ENCODE measurements at regions not wholly inside any gene's neighbourhood (a gene's known extent, or its start where the extent isn't known, plus 50 kb on each side); places are given as distances from the start of the nearest gene placed in this dataset.

GRCh38 chr2:13113002-13113401 is 396.3 kb downstream of the TRIB2 start:
- DNase-seq = no peak

DNA sequence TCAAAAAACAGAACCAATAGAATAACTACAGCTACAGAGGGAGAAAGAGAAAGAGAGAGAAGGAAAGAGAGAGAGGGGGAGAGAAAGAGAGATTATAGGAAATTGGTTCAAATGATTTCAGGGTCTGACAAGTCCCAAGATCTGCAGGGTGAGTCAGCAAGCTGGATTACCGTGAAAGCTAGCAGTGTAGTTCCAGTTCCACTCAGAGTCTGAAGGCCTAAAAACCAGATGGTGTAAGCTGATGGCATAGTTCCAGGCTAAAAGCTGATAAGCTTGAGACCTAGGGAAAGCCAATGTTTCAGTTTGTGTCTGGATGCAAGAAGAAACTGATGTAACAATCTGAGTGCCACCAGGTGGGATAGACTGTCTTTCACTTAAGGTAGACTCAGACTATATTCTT is 397.7 kb downstream of the TRIB2 start:
- no peak for DNase-seq

GRCh38 chr2:13115643-13116042 is 398.9 kb downstream of the TRIB2 start:
- no peak for DNase-seq

DNA sequence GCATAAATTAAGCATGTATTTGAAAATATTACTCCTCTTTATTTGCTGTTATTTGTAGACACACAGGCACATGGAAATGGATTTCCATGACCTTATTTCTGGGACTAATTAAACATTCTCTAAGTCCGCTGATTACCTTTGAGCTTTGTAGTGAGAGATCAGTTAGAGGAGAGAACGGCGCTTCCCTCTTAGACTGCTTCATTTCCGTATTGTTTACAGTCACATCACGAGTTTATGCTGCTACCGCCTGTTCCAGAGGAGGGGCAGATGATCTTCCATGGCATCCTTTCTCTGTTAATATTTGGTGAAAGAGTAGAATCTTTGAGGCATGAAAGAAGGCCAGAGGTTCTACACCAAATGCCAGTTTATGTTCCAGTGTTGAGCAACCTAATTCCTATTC is 404.4 kb downstream of the TRIB2 start:
- DNase-seq = no peak

GRCh38 chr2:13128139-13128538 is 411.4 kb downstream of the TRIB2 start:
- DNase-seq = no peak

DNA sequence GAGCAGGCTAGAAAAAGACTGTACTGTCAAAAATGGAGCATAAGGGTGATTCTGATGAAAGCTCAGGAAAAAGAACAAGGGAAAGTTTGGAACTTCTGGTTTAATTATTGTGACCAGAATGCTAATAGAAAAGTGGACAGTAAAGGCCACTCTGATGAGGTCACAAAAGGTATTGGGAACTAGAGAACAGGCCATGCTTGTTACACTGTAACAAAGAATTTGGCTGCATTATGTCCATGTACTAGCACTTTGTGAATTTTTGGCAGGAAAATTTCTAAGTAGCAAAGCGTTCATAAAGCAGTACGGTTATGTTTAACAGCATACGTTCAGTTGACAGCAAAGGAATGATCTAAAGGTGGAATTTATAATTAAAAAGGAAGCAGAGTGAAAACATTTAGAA is 418.6 kb downstream of the TRIB2 start:
- DNase-seq = no peak

DNA sequence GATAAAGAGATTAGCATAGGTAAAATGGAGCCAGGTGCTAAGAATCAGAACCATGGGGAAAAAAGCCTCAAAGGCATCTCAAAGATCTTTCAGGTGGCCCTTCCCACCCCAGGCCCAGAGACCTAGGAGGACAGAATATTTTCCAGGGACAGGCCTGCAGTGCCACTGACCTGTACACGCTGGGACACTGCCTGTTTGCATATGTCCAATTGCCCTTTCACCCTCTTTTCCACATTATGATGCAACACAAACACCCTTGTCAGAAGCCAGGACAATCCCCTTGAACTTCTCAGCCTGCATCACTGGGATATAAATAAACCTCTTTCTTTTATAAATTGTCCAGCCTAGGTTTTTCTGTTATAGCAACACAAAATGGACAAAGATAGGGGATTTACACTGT is 419.1 kb downstream of the TRIB2 start:
- no peak for DNase-seq

DNA sequence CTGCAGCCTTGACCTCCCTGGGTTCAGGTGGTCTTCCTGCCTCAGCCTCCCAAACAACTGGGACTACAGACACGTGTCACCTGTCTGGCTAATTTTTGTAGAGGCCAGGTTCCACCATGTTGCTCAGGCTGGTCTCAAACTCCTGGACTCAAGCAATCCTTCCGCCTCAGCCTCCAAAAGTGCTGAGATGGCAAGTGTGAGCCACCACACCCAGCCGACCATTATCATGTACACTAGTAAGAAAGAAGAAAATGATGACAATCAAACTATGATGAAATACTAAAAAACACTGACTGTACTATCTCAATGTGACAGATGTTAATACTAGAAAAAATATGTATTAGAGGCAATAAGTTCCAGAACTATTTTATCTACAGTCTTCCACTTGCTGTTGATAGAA is 420.9 kb downstream of the TRIB2 start:
- DNase-seq = no peak

DNA sequence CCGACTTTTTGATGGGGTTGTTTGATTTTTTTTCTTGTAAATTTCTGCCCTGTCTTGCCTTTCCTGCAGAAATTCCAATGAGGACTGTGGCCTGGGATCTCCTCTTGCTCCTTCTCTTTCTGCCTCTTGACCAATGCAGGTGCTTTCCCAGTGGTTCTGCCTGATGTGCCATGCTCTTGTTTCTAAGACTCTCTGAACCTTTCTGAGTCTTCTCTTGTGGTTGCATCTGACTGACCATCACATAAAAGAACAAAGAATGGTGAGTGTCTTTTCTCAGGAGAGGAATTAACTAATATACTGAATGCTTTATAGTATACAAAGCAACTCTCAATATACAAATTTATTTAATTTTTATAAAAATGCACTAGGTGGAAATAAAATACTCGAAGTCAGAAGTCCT is 424.6 kb downstream of the TRIB2 start:
- no peak for DNase-seq

GRCh38 chr2:13143451-13143850 is 426.7 kb downstream of the TRIB2 start:
- DNase-seq = no peak

- DNase-seq = no peak
Measured at GRCh38 chr2:13156916-13157315, 440.2 kb downstream of the TRIB2 start.

DNA sequence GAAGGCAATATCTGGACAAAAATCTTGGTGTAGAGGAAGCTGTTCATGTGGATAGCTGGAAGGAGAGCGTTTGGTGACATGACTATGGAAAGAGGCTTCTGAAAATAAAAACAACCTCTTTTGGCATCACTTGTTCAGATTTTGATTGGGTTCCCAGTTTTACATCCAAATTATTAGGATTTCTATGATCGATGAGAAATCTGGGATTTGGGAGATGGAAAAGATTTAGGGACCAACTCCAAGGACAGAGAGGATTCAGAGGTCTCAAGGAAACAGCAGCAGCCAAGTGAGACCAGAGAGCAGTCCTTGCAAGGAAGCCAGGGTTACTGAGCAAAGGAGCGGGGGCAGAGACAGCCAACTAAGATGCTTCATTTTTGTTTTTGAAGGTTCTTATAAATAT is 441.7 kb downstream of the TRIB2 start:
- DNase-seq = no peak

DNA sequence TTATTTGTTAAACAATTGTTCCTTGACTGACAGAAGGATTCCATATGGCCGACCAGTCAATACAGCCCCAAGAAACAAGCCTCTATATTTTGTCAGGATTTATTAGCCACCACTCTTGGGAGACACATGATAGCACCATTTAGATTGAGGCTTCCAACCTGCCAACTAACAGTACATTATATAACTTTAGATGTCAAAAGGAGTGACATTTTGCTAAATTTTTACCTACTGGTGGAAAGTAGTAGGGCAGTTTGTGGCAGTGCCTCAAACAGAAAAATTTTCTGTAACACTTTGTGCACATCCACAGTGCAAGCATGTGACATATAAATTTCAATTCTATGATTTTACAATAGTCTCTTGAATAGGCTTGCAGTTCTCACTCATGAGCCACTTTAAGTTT is 464.0 kb downstream of the TRIB2 start:
- DNase-seq = no peak

- no peak for DNase-seq
Measured at GRCh38 chr2:13193075-13193474, 476.3 kb downstream of the TRIB2 start.

- DNase-seq = peak; percentile 27
Measured at GRCh38 chr2:13193900-13194299, 477.2 kb downstream of the TRIB2 start.

GRCh38 chr2:13195270-13195669 is 478.5 kb downstream of the TRIB2 start:
- DNase-seq = no peak

DNA sequence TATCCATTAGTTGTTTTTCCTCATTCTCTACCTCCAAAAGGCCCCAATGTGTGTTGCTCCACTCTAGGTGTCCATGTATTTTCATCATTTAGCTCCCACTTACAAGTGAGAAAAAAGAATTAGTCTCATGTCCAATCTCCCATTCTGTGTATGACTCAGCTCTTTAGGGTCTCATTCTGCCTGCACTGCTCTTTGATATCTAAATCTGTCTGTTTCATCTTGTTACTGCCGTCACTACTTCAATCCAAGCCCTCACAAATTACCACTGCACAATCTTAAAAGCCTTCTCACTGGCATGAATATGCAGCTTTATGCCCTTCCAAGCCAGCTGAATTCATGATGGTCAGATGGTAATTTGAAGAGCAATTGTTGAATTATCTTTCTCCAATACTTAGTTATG is 480.5 kb downstream of the TRIB2 start:
- DNase-seq = no peak

- DNase-seq = no peak
Measured at GRCh38 chr2:13201924-13202323, 485.2 kb downstream of the TRIB2 start.

DNA sequence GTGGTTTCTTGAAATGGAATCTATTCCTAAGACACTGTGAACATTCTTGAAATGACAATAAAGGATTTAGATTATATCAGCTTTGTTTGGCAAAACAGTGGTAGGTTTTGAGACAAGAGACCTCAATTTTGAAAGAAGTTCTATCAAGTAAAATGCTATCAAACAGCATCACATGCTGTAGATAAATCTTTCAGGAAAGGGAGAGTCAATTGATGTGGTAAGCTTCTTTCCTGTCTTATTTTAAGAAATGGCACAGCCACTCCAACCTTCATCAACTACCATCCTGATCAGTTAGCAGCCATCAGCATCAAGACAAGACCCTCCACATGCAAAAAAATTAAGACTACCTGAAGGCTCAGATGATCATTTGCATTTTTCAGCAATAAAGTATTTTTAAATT is 495.4 kb downstream of the TRIB2 start:
- no peak for DNase-seq

DNA sequence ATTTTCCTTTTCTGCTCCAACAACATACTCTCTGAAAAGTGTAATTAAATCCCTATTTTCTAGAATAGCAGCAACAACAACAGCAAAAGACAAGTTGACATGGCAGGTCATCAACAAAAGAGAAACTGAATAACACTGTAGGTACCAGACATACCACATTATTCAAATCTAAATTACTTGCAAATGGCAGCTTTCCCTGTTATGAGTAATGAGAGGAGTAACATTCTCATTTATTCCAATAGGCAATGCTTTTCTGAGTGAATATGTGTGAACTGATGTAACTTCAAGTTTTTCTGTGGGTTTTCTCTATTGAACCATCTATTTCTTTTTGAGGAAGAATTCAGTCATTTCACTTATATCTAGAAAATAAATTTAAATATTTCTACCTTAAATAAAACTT is 501.5 kb downstream of the TRIB2 start:
- no peak for DNase-seq

DNA sequence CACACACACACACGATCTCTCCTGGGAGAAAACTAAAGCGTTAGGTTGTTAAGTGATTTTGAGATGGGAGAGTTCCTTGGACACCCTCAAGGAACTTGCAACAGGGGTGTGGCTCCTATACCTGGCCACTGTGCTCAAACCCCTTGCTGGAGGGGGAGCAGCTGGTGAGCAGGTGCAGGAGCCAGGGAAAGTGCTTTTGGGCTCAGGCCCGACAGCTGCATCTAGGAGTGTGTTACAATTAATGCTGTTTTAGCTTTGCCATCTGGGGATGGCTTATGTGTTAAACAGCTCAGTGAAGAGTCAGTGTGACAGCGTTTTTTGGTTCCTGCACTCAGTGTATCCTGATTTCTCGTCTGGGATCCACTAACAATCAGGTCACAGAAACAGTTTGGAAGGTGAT is 510.8 kb downstream of the TRIB2 start:
- no peak for DNase-seq

- no peak for DNase-seq
Measured at GRCh38 chr2:13230221-13230620, 513.5 kb downstream of the TRIB2 start.

DNA sequence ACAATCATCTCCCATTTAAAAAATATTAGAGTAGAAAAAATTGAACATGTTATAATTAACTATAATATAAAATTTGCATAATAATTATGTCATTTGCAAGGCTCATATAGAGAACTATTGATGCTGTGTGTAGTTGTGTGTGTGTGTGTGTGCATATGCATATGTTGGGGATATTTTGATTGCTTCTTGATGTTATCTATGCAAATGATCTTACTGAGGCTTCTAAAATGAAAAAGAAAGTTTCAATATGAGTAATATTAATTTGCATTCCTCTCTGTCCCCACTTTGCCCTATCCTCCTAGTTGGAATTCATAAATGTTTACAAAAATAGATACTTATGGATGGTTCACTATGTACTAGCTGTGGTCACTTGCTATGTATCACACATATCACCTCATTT is 523.3 kb downstream of the TRIB2 start:
- DNase-seq = no peak

DNA sequence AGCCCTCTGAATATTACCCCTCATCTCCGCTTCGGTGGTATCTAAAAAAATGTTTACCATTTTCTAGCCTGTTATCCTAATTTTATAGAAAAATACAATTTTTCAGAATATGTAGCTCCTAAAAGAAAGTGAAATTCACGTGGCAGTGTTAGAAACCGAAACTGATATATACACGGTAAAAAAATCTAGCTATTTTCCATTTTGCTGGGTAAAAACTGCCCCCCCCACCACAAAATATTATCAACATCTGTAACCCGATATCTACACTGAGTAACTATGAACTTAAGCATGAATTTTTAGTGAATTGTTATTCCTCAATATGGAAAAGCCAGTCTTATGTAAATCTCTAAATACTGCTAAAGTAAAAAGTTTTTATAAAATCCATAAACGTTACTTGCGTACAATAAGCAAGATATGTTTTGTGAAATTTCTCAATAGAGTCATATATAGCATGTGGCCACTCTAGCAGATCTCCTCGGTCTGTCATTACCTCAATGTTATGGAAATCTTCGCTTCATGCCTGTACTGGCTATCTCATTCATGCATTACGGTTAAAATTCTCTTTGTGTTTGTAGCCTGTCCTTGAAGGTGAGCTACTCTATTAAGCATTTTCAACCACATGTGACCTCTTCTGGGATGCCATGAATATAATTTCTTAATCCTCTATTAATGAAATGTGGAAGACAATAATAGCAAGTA is 524.2 kb downstream of the TRIB2 start:
- no peak for DNase-seq

DNA sequence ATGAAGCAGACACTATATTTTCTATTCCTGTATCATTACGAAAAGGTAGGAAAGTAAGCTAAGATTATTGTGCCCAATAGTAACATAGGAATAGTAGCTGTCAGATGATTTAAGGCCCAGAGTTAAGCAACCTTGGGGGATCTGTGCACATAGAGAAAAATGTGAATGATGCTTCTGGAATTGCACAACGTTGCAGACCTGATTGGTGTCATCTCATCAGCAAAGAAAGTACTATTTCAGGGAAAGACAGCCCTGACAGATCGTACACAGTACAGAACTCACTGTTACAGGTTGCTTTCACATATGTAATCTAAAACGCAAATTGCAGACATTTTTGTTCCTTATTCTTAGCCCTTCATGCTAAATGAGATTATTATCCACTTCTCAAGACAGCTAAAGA is 535.9 kb downstream of the TRIB2 start:
- no peak for DNase-seq

- DNase-seq = no peak
Measured at GRCh38 chr2:13255485-13255884, 538.7 kb downstream of the TRIB2 start.
